ENCODE measurements at regions not wholly inside any gene's neighbourhood (a gene's known extent, or its start where the extent isn't known, plus 50 kb on each side); places are given as distances from the start of the nearest gene placed in this dataset.

DNA sequence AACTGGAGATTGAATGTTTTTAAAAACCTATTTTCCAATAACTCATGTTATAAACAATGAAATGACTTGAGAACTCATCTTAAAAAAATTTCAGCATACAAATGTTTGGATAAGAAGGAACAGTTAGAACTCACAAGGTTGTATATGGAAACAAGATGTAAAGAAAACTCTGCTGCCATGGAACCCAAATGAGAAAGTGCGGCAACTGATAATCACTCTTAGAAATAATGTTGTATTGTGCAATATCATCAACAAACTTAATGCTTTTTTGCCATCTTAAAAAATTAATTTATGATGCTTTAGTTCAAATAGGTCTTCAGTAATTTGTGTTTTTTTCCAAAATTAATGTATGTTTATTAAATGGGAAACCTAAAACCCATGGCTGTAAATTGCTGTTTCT, 461.1 kb upstream of the NCAM2 start:
- no peak for DNase-seq (ENCODE audit: low spot score)

DNA sequence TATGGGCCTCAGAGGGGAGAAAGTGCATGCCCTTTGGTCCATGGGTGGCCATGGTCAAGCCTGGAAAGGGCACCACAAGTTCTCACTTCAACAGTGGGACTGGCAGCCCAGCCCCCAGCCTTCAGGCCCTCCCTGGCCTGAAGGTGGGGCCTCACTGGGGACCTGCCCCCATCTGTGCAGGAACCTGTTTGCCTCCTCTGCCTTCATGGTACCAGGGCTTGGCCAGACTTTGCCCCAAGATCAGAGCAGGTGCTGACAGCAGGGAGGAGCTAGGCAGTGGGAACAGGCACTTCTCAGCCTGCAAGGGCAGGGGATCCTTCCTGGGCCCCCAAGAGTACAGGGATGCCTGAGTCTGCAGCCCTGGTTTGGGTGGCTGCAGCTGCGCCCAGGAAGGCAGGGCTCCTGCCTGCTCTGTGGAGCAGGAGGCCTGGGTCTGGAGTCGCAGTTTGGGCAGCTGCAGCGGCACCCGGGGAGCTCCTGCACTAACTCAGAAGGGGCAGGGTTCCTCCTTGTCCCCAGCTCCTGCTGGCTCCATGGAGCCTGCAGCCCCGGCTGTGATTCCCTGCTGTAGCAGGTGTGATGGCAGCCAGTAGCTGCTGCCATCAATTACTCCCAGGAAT, 460.1 kb upstream of the NCAM2 start:
- no peak for DNase-seq (ENCODE audit: low spot score)

DNA sequence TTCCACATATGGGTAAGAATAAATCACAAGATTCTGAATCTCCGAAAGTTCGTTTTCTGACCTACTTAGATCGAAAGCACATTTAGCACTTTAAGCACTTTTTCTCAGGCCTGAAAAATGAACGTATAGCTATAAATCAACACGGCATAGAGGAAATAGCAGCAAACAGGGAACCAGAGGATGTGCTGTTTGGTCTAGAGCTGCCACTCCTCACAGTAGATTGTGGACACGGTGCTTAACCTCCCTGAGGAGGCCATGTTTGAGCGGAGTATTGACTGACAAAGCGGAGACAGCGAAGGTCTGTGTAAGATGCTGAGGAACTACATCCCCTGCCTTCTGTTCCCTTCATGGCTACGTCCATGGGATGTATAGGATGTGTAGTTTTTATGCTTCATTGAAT, 452.8 kb upstream of the NCAM2 start:
- DNase-seq (ENCODE audit: low spot score) = no peak

DNA sequence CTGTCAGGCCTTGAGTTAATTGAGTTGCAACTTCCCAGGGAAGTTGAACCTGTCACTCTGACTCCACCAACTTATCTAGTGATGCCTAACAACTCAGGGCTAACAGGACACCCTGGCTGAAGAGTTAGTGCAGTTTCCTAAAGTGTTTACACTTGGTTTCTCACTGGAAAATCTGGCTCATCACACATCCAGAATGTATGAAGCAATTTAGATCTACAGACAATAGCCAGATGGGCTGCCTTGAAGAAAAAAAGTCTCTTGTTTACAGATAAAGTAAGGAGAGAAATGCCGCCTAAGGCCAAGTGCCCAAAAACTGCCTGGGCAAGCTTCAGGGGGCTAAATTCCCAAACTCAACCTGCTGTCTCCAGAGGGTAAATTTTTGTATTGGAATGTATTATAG, 446.3 kb upstream of the NCAM2 start:
- no peak for DNase-seq (ENCODE audit: low spot score)

DNA sequence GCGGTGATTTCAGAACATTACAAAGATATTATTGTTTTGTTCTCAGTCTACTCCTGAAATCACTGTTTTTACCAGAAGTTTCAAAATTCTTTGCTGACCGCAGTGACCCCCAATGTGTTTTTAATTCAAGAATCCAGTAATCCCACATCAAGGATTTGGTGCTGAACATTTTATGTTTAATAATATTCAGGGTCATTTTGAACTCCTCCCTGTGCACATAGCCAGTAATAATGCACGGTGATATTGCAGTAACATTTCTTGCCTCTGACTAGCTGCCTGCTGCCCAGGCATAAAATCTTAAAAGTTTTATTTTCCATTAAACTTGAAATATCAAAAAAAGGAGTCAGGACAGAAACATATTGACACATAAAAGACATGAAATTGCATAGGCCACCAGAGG, 443.4 kb upstream of the NCAM2 start:
- DNase-seq (ENCODE audit: low spot score) = no peak

DNA sequence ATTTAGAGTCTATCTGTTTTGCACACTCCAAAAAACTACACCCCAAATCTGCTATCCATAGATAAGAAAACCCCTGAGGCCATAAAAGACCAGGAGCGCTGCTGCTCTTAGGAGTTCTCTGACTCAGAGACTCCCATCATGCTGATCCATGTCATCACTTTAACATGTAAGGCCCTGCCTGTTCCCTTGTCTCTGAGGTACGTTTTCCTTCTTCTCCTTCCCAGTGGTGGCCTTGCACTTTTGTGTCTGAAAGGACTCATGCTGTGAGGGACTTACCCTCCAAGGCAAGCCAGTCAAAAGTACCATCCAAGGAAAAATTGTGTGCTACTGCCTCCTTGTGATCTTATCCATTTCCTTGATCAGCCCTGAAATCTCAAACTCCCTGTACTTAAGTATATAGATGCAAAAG, 427.4 kb upstream of the NCAM2 start:
- DNase-seq (ENCODE audit: low spot score) = no peak

DNA sequence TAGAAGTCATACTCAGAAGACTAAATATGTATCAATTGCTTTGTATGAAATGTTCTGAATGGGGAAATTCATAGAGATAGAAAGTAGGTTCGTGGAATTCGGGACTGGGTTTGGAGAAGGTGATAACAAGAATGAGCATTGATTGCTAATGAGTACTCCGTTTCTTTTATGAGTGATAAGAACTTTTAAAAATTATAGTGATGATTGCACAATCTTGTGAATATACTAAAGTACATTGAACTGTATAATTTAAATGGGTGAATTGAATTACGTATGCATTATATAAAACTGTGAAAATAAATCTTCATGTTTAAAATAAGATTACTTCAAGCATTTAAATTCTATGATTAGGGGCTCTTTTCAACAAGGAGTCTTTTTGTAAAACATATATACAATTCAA, 425.6 kb upstream of the NCAM2 start:
- no peak for DNase-seq (ENCODE audit: low spot score)

DNA sequence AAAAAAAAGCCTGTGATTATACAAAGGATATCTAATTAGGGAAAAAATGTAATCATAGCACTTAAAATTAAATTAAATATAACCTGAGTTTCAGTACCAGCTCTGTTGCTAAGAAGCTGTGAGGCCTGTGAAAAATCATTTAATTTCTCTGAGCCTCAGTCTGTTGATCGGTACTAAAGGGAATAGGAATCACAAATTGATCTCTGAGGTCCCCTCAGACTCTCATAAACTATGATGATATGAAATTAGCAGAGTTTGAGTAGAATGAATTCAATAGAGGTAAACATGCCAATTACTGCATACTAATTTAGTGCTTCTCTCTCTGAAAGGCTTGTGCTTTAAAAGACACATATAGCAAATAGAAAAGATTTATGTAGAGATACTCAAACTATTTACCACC, 416.8 kb upstream of the NCAM2 start:
- no peak for DNase-seq (ENCODE audit: low spot score)

DNA sequence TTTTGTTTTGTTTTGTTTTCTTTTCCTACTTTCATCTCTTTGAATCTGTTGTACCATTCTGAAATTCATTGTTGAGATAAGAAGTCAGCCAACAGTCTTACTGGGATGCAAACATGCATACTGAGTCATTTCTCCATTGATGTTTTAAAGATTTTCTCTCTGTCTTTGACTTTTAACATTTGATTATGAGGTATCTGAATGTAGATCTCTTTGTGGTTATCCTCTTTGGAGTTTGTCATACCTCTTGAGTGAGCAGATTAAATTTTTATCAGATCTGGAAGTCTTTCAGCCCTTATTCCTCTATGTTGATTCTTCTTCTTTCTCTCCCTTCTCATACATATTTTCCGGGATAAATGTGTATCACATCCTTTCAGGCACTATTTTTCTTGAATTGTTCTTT, 406.9 kb upstream of the NCAM2 start:
- no peak for DNase-seq (ENCODE audit: low spot score)

DNA sequence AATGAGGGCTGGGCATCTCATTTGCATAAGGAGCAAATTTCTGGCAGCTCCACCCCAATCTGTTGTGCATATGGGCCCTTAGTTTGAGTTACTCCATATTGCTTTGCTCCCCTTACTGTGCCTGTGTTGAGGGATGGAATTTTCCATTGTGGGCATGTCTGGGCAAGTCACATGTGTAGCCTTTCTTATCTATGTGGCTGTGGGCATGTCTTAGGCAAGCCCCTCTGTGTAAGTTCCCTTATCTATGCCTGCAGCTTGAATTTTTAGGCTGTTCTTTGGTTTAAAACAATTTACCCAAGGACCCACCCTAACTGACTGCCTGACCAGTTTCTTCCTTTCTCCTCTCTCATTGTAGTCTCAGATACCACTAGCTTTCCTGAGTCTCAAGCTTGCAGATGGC, 405.7 kb upstream of the NCAM2 start:
- no peak for DNase-seq (ENCODE audit: low spot score)

DNA sequence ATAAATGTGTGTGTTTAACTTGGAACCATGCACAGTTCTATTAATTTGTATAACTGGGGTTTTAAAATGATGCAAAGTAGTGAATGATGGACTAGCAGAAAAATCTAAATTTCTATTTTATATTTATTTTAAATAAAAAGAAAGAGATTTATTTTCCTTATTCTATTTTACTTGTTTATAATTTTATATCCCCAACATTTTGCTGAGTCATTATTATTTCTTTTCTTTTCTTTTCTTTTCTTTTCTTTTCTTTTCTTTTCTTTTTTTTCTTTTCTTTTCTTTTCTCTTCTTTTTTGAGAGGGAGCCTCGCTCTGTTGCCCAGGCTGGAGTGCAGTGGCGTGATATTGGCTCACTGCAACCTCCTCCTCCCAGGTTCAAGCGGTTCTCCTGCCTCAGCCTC, 395.0 kb upstream of the NCAM2 start:
- DNase-seq (ENCODE audit: low spot score) = no peak

DNA sequence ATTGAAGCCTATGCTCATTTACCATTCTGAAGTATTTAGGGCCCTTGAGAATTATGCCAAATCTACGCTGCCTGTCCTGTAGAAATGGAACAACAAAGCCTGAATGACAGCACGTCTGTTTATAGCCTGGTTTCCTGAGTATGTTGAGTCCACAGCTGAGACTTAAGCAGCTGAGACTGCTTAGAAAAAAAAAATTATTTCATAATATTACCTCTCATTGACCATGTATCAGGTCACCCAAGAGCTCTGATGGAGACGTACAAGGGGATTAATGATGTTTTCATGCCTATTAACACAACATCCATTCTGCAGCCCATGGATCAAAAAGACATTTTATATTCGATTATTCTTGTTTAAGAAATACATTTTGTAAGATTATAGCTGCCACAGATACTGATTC, 387.2 kb upstream of the NCAM2 start:
- DNase-seq (ENCODE audit: low spot score) = no peak

DNA sequence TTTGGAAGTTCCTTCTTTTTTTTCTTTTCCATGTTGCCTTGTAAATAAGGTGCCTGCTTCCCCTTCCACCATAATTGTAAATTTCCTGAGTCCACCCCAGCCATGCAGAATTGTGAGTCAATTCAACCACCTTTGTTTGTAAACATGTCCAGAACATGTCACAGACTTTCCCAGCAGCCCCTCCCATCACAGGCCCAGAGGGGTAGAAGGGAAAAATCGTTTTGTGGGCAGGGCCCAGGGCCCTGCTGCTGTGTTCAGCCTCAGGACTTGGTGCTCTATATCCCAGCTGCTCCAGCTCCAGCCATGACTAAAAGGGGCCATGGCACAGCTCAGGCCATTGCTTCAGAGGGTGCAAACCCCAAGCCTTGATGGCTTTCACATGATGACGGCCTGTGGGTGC, 384.6 kb upstream of the NCAM2 start:
- no peak for DNase-seq (ENCODE audit: low spot score)

DNA sequence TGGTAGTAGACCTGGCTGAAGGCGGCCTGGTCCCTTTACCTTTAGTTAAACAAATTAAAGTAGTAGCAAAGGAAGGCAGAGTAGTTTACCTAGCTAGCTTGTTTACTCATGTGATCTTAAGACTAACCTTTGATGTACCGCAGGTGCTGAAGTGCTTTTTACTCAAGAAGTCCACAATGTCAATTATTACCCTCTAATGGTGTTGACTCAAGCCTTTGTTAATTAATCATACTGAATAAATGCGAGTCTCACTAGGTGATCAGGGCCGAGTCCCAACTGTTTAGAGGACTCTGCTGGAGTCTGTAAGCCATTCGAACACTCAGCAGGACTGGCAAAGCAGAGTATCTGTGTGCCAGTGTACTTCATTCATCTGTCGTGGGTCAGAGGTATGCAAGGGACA, 381.1 kb upstream of the NCAM2 start:
- no peak for DNase-seq (ENCODE audit: low spot score)

DNA sequence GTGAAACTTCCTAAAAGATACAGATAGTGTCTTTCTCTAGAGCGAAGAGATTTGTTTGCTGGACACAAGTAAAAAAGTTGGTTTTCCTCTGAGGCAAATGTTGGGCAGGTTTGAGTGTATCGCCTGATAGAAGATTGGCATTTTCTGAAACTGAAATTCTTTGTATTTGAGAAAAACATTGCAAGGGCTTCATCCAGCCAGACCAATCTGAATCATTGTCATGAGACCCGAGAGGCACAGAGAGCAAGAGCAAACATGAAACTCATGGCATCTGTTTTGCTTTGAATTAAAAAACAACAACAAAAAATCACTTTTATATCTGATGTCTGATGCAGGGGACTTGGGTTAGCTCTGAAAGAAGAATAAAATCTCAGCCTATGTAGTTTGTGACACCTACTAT, 379.3 kb upstream of the NCAM2 start:
- DNase-seq (ENCODE audit: low spot score) = no peak

DNA sequence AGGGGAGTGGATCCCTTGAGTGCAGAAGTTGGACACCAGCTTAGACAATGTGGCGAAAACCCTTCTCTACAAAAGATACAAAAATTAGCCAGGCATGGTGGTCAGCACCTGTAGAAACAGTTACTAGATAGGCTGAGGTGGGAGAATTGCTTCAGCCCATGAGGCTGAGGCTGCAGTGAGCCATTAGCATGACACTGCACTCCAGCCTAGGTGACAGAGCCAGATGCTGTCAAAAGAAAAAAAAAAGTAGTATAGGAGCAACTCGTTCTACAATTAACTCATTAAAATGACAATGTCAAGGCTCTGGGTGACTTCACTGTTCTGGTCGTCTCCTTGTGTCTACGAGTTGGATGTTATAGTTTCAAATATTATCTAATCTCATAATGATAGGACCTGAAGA, 370.6 kb upstream of the NCAM2 start:
- DNase-seq (ENCODE audit: low spot score) = no peak

DNA sequence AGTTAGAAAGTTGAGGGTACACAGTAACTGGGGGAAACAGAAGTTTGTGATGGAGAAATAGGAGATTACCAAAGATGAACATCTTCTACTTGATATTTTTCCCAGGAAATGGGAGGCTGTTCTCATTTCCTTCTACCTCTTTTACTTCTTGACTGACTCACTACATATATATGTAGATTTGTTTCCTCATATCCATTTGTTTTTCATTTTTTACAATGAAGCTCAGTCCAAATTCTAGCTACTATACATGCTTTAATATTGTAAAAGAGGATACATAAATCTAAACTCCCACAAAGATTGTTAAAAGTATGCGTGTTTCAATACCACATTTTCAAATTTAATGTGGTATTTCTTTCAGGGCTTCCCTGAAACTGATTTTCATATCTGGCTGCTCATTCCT, 366.6 kb upstream of the NCAM2 start:
- no peak for DNase-seq (ENCODE audit: low spot score)

DNA sequence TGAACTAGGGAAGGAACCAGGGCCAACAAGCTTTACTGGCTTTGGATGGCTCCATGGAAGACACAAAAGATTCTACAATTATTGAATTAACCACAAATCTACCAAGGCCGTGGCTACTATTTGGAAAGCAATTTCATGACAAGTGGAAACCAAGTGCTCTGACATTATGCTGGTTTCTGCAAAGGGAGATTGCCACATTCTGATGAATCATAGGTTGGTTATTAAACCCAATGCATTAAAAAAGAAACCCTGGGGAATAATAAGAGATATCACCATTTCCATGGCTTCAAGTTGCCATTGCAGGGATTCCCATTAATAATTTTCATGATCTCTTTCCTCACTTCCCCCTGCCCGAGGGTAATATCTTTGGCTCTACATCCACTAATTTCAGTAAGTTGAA, 359.2 kb upstream of the NCAM2 start:
- no peak for DNase-seq (ENCODE audit: low spot score)

DNA sequence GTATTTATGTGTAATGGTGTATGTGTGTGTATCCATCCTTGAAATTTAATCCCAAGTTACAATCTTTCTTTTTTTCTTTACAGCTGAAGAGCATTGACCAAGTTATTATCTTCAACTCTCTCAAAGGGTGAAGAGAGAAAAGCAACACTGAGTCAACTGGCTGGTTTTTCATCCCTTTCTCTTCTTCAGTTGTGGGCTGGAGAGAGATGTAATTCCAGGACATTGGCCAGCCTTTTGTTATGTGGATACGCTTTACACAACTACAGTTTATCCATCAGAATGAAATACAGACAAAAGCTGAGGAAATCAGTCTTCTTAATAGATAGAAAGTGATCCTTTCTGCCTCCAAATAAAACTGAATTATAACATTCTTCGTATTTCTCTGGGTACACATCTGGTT, 357.0 kb upstream of the NCAM2 start:
- DNase-seq (ENCODE audit: low spot score) = no peak

DNA sequence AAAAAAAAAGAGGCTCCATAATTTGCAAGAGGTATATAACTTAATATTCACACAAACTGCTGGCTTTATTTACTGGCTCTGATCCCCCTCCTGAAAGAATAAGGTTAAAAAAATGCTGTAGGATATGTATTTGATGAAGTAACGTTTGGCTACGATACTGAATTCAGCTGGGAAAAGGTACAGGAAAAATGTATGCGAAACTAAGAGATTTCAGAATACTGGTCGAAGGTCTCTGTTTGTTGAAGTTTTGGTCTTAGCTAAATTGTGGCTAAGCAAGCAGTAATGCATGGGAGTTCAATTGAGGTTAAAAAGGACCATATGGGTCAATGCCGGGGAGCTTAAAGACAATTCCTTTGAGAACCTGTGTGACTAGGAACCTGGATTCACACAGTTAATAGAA, 355.5 kb upstream of the NCAM2 start:
- no peak for DNase-seq (ENCODE audit: low spot score)

DNA sequence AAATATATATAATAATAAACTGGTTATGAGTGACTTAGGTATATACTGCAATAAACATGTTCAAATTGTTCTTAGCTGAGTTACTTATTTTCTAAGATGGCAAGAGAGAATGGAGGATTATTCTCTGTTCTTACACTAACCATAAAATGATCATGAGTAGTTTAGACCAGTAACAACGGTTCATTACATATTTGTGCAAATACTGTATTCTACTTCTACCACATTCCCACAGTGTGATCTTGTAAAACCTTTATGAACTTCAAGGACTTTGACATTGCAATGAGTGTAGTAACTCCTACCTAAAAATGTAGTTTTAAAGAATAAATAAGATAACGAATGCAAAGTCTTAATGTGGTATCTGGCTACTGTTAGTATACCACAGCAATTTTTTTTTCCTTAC, 353.7 kb upstream of the NCAM2 start:
- DNase-seq (ENCODE audit: low spot score) = no peak

DNA sequence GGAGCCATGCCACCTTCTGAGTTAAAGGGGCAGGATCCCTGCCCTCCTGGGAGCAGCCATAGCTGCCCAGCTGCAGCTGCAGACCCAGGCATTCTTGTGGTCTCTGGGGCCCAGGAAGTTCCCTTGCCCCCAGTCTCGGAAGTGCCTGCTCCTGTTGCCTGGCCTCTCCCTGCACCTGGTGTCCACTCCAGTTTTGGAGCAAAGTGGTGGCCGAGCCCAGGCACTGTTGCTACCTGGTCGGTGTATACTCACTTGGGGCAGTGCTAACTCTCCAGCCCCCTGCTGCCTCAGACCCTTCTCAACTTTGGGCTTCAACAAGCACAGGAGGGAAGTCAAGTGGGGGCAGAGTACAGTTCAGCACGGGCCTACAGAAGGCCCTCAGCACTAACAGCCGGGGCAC, 352.9 kb upstream of the NCAM2 start:
- DNase-seq (ENCODE audit: low spot score) = no peak

DNA sequence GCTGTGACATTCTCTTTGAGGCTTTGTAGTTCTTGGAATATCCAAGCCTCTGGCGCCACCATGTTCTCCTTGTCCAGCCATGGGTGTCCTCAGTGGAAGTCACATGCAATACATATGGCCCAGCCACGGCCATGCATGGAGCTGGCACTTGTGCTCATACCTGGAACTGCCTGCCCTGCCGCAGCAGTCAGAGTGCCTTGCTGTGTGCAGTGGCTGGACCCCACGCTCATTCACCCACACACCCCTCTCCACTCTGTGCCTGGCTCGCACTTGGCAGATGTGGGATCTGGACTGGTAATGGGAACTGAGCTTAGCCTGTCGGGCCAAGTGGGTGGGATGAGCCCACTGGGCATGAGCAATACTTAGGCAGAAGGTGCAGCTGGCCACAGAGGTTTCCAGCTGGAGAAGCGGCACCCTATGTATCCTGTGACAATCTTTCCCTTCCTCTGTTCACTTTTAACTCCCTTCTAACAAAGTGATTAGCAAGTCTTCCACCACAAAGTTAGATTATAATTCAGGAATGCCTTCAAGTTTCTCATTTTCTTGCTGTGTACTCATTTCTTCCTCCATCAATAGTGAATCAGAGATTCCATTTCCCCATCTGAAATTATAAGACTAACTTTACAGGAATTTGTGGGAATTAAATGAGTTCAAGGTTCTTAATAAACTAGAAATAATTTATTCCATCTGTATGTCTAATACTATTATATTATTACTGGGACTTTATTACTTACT, 351.6 kb upstream of the NCAM2 start:
- no peak for DNase-seq (ENCODE audit: low spot score)

DNA sequence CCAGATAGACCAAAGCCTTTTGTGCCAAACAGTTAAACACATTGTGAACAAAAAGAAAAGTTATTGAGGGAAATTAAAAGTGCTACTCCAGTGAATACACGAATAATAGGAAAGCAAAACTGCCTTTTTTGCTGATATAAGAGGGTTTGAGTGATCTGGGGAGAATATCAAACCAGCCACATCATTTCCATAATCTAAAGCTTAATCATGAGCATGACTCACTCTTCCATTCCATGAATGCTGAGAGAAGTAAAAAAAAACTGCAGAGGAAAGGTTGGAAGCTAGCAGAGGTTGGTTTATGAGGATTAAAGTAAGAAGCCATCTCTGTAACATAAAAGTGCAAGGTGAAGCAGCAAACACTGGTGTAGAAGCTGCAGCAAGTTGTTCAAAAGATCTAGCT, 350.6 kb upstream of the NCAM2 start:
- DNase-seq (ENCODE audit: low spot score) = no peak
